H9 (cell line): ENCODE measurements at regions not wholly inside any gene's neighbourhood (a gene's known extent, or its start where the extent isn't known, plus 50 kb on each side); places are given as distances from the start of the nearest gene placed in this dataset.
A peak's percentile ranks its signal among the peaks of the same experiment; 100 is the strongest.

Experiments used
- DNase-seq: peaks from one replicate; pipeline ENCODE4 v3.0.0-alpha.2; 2017
- H2AFZ ChIP-seq: one replicate; pipeline ENCODE4 v1.6.1; 2013; ENCODE audit warnings: mild to moderate bottlenecking, low read length, control low read depth, moderate library complexity
- H2AK5ac ChIP-seq: 2 replicates; pipeline ENCODE4 v1.6.1; 2013; ENCODE audit warnings: low read length, control low read depth, mixed read lengths; ENCODE audit not compliant: insufficient read length
- H2BK120ac ChIP-seq: one replicate; pipeline ENCODE4 v1.6.1; 2013; ENCODE audit warnings: low read depth, mild to moderate bottlenecking, low read length, control low read depth, inconsistent platforms; ENCODE audit not compliant: poor library complexity, severe bottlenecking
- H2BK12ac ChIP-seq: 2 replicates; pipeline ENCODE4 v1.6.1; 2013; ENCODE audit warnings: low read length, control low read depth, mixed read lengths, low read depth; ENCODE audit not compliant: insufficient read length
- H2BK15ac ChIP-seq: 2 replicates; pipeline ENCODE4 v1.6.1; 2013; ENCODE audit warnings: low read depth, low read length, control low read depth
- H2BK20ac ChIP-seq: one replicate; pipeline ENCODE4 v1.6.1; 2013; ENCODE audit warnings: low read depth, mild to moderate bottlenecking, low read length, control low read depth, inconsistent platforms; ENCODE audit not compliant: poor library complexity, severe bottlenecking
- H2BK5ac ChIP-seq: 2 replicates; pipeline ENCODE4 v1.6.1; 2013; ENCODE audit warnings: low read length, control low read depth, mixed read lengths; ENCODE audit not compliant: insufficient read length
- H3K14ac ChIP-seq: 2 replicates; pipeline ENCODE4 v1.6.1; 2013; ENCODE audit warnings: low read length, control low read depth; ENCODE audit not compliant: insufficient read depth
- H3K18ac ChIP-seq: 2 replicates; pipeline ENCODE4 v1.6.1; 2013; ENCODE audit warnings: low read depth, mild to moderate bottlenecking, mixed read lengths, low read length, control low read depth; ENCODE audit not compliant: insufficient read length
- H3K23ac ChIP-seq: 2 replicates; pipeline ENCODE4 v1.6.1; 2013; ENCODE audit warnings: low read length, control low read depth, mixed read lengths, low read depth; ENCODE audit not compliant: insufficient read length
- H3K23me2 ChIP-seq: 2 replicates; pipeline ENCODE4 v1.6.1; 2013; ENCODE audit warnings: low read depth, mild to moderate bottlenecking, mixed read lengths, low read length, control low read depth; ENCODE audit not compliant: insufficient read length, poor library complexity, severe bottlenecking
- H3K27ac ChIP-seq: 2 replicates; pipeline ENCODE4 v1.5.1; 2013; ENCODE audit warnings: low read length, control low read depth, mixed read lengths, low read depth; ENCODE audit not compliant: insufficient read length
- H3K27me3 ChIP-seq: 2 replicates; pipeline ENCODE4 v1.6.1; 2013; ENCODE audit warnings: low read length, control low read depth, inconsistent platforms; ENCODE audit not compliant: insufficient read depth
- H3K4ac ChIP-seq: 2 replicates; pipeline ENCODE4 v1.6.1; 2013; ENCODE audit warnings: low read depth, mild to moderate bottlenecking, control low read depth, inconsistent platforms, low read length, moderate library complexity
- H3K4me1 ChIP-seq: 2 replicates; pipeline ENCODE4 v1.6.1; 2013; ENCODE audit warnings: low read length, control low read depth, inconsistent platforms; ENCODE audit not compliant: insufficient read depth
- H3K4me2 ChIP-seq: 2 replicates; pipeline ENCODE4 v1.6.1; 2013; ENCODE audit warnings: low read length, control low read depth, mixed read lengths; ENCODE audit not compliant: insufficient read length, insufficient read depth
- H3K56ac ChIP-seq: 2 replicates; pipeline ENCODE4 v1.6.1; 2013; ENCODE audit warnings: low read depth, mild to moderate bottlenecking, mixed read lengths, low read length, control low read depth; ENCODE audit not compliant: insufficient read length
- H3K79me1 ChIP-seq: 2 replicates; pipeline ENCODE4 v1.6.1; 2013; ENCODE audit warnings: low read depth, mild to moderate bottlenecking, moderate library complexity, low read length, control low read depth, inconsistent platforms; ENCODE audit not compliant: insufficient read depth, poor library complexity, severe bottlenecking
- H3K79me2 ChIP-seq: 2 replicates; pipeline ENCODE4 v1.6.1; 2013; ENCODE audit warnings: low read length, control low read depth, inconsistent platforms; ENCODE audit not compliant: insufficient read depth
- H3K9ac ChIP-seq: 2 replicates; pipeline ENCODE4 v1.6.1; 2013; ENCODE audit warnings: low read length, control low read depth, mixed read lengths; ENCODE audit not compliant: insufficient read length; ENCODE audit errors: extremely low read depth
- H3K9me3 ChIP-seq: one replicate; pipeline ENCODE4 v1.6.1; 2013; ENCODE audit warnings: low read depth, low read length, inconsistent platforms; ENCODE audit not compliant: control insufficient read depth
- H3T11ph ChIP-seq: one replicate; pipeline ENCODE4 v1.6.1; 2013; ENCODE audit warnings: mild to moderate bottlenecking, low read length, control low read depth, inconsistent platforms
- H4K20me1 ChIP-seq: one replicate; pipeline ENCODE4 v1.6.1; 2013; ENCODE audit not compliant: control insufficient read depth, insufficient read length, insufficient read depth
- H4K5ac ChIP-seq: 2 replicates; pipeline ENCODE4 v1.6.1; 2013; ENCODE audit warnings: low read depth, mild to moderate bottlenecking, mixed read lengths, low read length, control low read depth; ENCODE audit not compliant: insufficient read length
- H4K8ac ChIP-seq: replicated peaks from 2 replicates; pipeline ENCODE4 v1.6.1; 2013; ENCODE audit warnings: low read length, control low read depth, mixed read lengths, low read depth; ENCODE audit not compliant: insufficient read length
- H4K91ac ChIP-seq: 2 replicates; pipeline ENCODE4 v1.6.1; 2013; ENCODE audit warnings: low read depth, mild to moderate bottlenecking, moderate library complexity, mixed read lengths, low read length, control low read depth; ENCODE audit not compliant: insufficient read length
- H3K27ac Mint-ChIP-seq, 3 experiments: 2 replicates in 2 of 3; 3 replicates in 1 of 3; pipeline ENCODE4 v1.8.0; 2020 to 2021; ENCODE audit warnings: mixed read lengths in 3 of 3, mild to moderate bottlenecking in 1 of 3, moderate library complexity in 1 of 3
- H3K27me3 Mint-ChIP-seq: 2 replicates; pipeline ENCODE4 v1.8.0; 2021; ENCODE audit warnings: low read depth, mild to moderate bottlenecking, moderate library complexity, mixed read lengths
- H3K36me3 Mint-ChIP-seq, 3 experiments: 2 replicates in 2 of 3; 3 replicates in 1 of 3; pipeline ENCODE4 v1.8.0; 2020 to 2021; ENCODE audit warnings: low read depth in 3 of 3, mixed read lengths in 3 of 3; ENCODE audit not compliant: insufficient read depth in 1 of 3
- H3K4me1 Mint-ChIP-seq, 2 experiments: 2 replicates each; pipeline ENCODE4 v1.8.0; 2020; ENCODE audit warnings: mixed read lengths in 2 of 2
- H3K4me3 Mint-ChIP-seq, 2 experiments: 2 replicates in 1 of 2; 3 replicates in 1 of 2; pipeline ENCODE4 v1.8.0; 2020 to 2021; ENCODE audit warnings: mild to moderate bottlenecking in 2 of 2, mixed read lengths in 2 of 2, moderate library complexity in 1 of 2
- H3K9me3 Mint-ChIP-seq, 2 experiments: 2 replicates in 1 of 2; 3 replicates in 1 of 2; pipeline ENCODE4 v1.8.0; 2020; ENCODE audit warnings: mild to moderate bottlenecking in 2 of 2, mixed read lengths in 2 of 2, moderate library complexity in 1 of 2
- CTCF ChIP-seq: fragments of 200-600 bp; sonication (generic); conservative IDR thresholded peaks from 3 replicates; pipeline ENCODE4 v1.8.0; 2021; ENCODE audit warnings: antibody characterized with exemption, mild to moderate bottlenecking
- WGBS: extraction: QIAGEN DNeasy Blood & Tissue Kit; methylation state at CpG from one replicate; pipeline ENCODE4 v1.1.7; 2013; ENCODE audit warnings: missing lambda C conversion rate, low lambda C conversion rate, mixed read lengths; ENCODE audit not compliant: insufficient read length; ENCODE audit errors: extremely low coverage; 5-methylcytosine and 5-hydroxymethylcytosine counted together

DNA sequence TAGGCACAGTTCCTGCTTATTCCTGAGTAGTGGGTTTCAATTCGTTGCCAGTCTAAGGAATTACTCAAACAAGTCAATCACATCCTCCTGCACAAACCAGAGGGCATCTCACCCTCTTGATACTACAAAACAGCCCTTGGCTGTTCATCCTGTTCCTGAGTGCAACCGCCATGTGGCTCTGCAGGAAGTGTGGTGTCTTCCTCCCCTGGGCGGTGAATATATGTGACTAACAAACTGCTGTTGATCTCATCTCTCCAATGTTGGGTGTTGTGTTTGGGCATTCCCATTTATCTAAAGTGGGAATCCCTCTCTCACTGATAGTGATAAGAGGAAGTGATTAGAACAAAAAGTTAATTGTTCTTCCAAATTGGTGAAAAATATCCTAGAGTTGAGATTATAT lies 163.0 kb downstream of the TBX18 start:
- Mint-ChIP-seq H3K36me3 (no peaks in the 10 kb centered on the region), H3K4me1 (no peaks in the 10 kb centered on the region), H3K27ac (no peak overlapping the region), H3K27me3 (no peaks in the 10 kb centered on the region), H3K4me3 (no peak overlapping the region), H3K9me3 (peaks cover 2% of the 10 kb centered on the region in 2 experiments; a peak in 2 of 5 replicates)
- Histone ChIP-seq H4K5ac (no peak overlapping the region), H3K79me1 (no peaks in the 10 kb centered on the region), H4K8ac (no peak overlapping the region), H2BK15ac (peak overlapping the region; percentile 37; the same call in 1 of the 2 replicates), H3K18ac (no peak overlapping the region), H2BK20ac (no peak overlapping the region), H3K27ac (no peak overlapping the region), H3K4ac (no peak overlapping the region), H3K27me3 (no peaks in the 10 kb centered on the region), H3K4me2 (no peak overlapping the region), H3K9me3 (no peaks in the 10 kb centered on the region), H3K23ac (no peak overlapping the region), H3K79me2 (no peaks in the 10 kb centered on the region), H2BK12ac (no peak overlapping the region), H2BK5ac (no peak overlapping the region), H3K14ac (no peak overlapping the region; the same call in 1 of the 2 replicates), H4K20me1 (no peaks in the 10 kb centered on the region), H2AK5ac (no peak overlapping the region), H3K9ac (no peak overlapping the region), H2BK120ac (no peak overlapping the region), H2AFZ (no peak overlapping the region), H3T11ph (no peak overlapping the region), H4K91ac (no peak overlapping the region), H3K56ac (no peak overlapping the region), H3K23me2 (no peaks in the 10 kb centered on the region), H3K4me1 (no peaks in the 10 kb centered on the region)
- no peak for DNase-seq
- TF ChIP-seq CTCF = no peak
- no CpG with 5 or more reads among the region's 3 CpGs for WGBS
